ENCODE measurements at regions not wholly inside any gene's neighbourhood (a gene's known extent, or its start where the extent isn't known, plus 50 kb on each side); places are given as distances from the start of the nearest gene placed in this dataset.

GRCh38 chr11:128642571-128642970, 51.3 kb upstream of the FLI1 start:
- TF ChIP-seq, protein P1, sequence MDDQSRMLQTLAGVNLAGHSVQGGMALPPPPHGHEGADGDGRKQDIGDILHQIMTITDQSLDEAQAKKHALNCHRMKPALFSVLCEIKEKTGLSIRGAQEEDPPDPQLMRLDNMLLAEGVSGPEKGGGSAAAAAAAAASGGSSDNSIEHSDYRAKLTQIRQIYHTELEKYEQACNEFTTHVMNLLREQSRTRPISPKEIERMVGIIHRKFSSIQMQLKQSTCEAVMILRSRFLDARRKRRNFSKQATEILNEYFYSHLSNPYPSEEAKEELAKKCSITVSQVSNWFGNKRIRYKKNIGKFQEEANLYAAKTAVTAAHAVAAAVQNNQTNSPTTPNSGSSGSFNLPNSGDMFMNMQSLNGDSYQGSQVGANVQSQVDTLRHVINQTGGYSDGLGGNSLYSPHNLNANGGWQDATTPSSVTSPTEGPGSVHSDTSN (IDR thresholded peaks at IDR 0.05; ENCODE audit: insufficient replicate concordance, low read depth, low read length), result no peak
- TF ChIP-seq CBX5 (IDR thresholded peaks at IDR 0.05; ENCODE audit: low read depth), result no peak
- TF ChIP-seq SUZ12 (IDR thresholded peaks at IDR 0.05; ENCODE audit: unreplicated experiment), result no peak
- no peak for TF ChIP-seq ATF7 (IDR thresholded peaks at IDR 0.05; ENCODE audit: low read depth)
- TF ChIP-seq POLR2AphosphoS5 (IDR thresholded peaks at IDR 0.05; ENCODE audit: low read length), result no peak
- TF ChIP-seq SP1 (IDR thresholded peaks at IDR 0.05; ENCODE audit: low read depth, low read length), result no peak
- TF ChIP-seq CHD2 (IDR thresholded peaks at IDR 0.05; ENCODE audit: borderline replicate concordance, low read depth, low read length), result no peak
- TF ChIP-seq CTCF (IDR thresholded peaks at IDR 0.05 in 2 of 3, conservative IDR thresholded peaks at IDR 0.05 in 1 of 3; ENCODE audit: control insufficient read depth in 2 of 3, extremely low read depth in 1 of 3, insufficient read depth in 1 of 3, low read depth in 3 of 3, low read length in 3 of 3), result no peak
- no peak for TF ChIP-seq SIN3A (IDR thresholded peaks at IDR 0.05; ENCODE audit: low read depth, low read length)
- TF ChIP-seq, protein P2, sequence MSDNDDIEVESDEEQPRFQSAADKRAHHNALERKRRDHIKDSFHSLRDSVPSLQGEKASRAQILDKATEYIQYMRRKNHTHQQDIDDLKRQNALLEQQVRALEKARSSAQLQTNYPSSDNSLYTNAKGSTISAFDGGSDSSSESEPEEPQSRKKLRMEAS (IDR thresholded peaks at IDR 0.05; ENCODE audit: low read depth, low read length), result no peak
- TF ChIP-seq NFXL1 (IDR thresholded peaks at IDR 0.05; ENCODE audit: borderline replicate concordance), result no peak
- TF ChIP-seq RCOR1 (conservative IDR thresholded peaks at IDR 0.05; ENCODE audit: low read depth, low read length), result no peak

Data from GM12878 (cell line).